ENCODE measurements at regions not wholly inside any gene's neighbourhood (a gene's known extent, or its start where the extent isn't known, plus 50 kb on each side); places are given as distances from the start of the nearest gene placed in this dataset.

- no peak for DNase-seq (ENCODE audit: insufficient read length, low spot score)
- no peak for FAIRE-seq
- TF ChIP-seq CTCF (IDR thresholded peaks at IDR 0.05; ENCODE audit: insufficient read depth, missing control alignments), result no peak
Observed at GRCh38 chr2:42861321-42861720, 68.9 kb upstream of the HAAO start.

GRCh38 chr2:42860319-42861094, 68.1 kb upstream of the HAAO start:
- no peak for TF ChIP-seq CTCF (IDR thresholded peaks at IDR 0.05; ENCODE audit: insufficient read depth, missing control alignments)
- FAIRE-seq (no peak), DNase-seq (ENCODE audit: insufficient read length, low spot score) (no peak)

- no peak for TF ChIP-seq CTCF (IDR thresholded peaks at IDR 0.05; ENCODE audit: insufficient read depth, missing control alignments)
- FAIRE-seq, result no peak
- DNase-seq (ENCODE audit: insufficient read length, low spot score), result no peak
Observed at GRCh38 chr2:42859791-42860190, 67.4 kb upstream of the HAAO start.

- DNase-seq (ENCODE audit: insufficient read length, low spot score), result no peak
- peak; percentile 44 for FAIRE-seq
- peak; percentile 96 for TF ChIP-seq CTCF (IDR thresholded peaks at IDR 0.05; ENCODE audit: insufficient read depth, missing control alignments)
Observed at GRCh38 chr2:42859006-42859552, 66.7 kb upstream of the HAAO start.

- no peak for TF ChIP-seq CTCF (IDR thresholded peaks at IDR 0.05; ENCODE audit: insufficient read depth, missing control alignments)
- no peak for FAIRE-seq
- DNase-seq (ENCODE audit: insufficient read length, low spot score), result no peak
Observed at GRCh38 chr2:42858140-42859005, 66.0 kb upstream of the HAAO start.

GRCh38 chr2:42856891-42857632, 64.7 kb upstream of the HAAO start:
- no peak for FAIRE-seq
- TF ChIP-seq CTCF (IDR thresholded peaks at IDR 0.05; ENCODE audit: insufficient read depth, missing control alignments), result no peak
- no peak for DNase-seq (ENCODE audit: insufficient read length, low spot score)
